ENCODE measurements at regions not wholly inside any gene's neighbourhood (a gene's known extent, or its start where the extent isn't known, plus 50 kb on each side); places are given as distances from the start of the nearest gene placed in this dataset.
"Not testable (repeated sequence)": the region's sequence is repeated elsewhere in the genome, so short reads cannot be mapped to it uniquely, and the experiment has no call there.

GRCh38 chr2:16763056-16763455, 97.4 kb upstream of the CYRIA start:
- Histone ChIP-seq H3K27me3 (ENCODE audit: control insufficient read depth, insufficient read depth, low read length) (no peaks in the 10 kb centered on the region), H3K4me3 (ENCODE audit: low read length) (no peak overlapping the region), H3K27ac (ENCODE audit: low read length) (no peak overlapping the region), H3K36me3 (ENCODE audit: control insufficient read depth, insufficient read depth, low read length) (no peaks in the 10 kb centered on the region), H3K4me1 (ENCODE audit: control insufficient read depth, insufficient read depth, low read length) (no peaks in the 10 kb centered on the region), H3K9me3 (ENCODE audit: control insufficient read depth, insufficient read depth, low read length) (no peaks in the 10 kb centered on the region)
- Mint-ChIP-seq H3K36me3 (no peaks in the 10 kb centered on the region), H3K4me1 (no peaks in the 10 kb centered on the region), H3K27ac (no peak overlapping the region), H3K9me3 (no peaks in the 10 kb centered on the region), H3K4me3 (no peak overlapping the region), H3K27me3 (ENCODE audit: low read depth in 2 of 2) (peaks cover 7 to 10% of the 10 kb centered on the region in 2 donors)
- intact Hi-C loops (cut with micrococcal nuclease) = no loop called here
- DNase-seq = no peak
- 67% methylated on average over 2 of the region's 2 CpGs for WGBS (ENCODE audit: insufficient coverage)
- no peak for ATAC-seq
- TF ChIP-seq, protein P1, sequence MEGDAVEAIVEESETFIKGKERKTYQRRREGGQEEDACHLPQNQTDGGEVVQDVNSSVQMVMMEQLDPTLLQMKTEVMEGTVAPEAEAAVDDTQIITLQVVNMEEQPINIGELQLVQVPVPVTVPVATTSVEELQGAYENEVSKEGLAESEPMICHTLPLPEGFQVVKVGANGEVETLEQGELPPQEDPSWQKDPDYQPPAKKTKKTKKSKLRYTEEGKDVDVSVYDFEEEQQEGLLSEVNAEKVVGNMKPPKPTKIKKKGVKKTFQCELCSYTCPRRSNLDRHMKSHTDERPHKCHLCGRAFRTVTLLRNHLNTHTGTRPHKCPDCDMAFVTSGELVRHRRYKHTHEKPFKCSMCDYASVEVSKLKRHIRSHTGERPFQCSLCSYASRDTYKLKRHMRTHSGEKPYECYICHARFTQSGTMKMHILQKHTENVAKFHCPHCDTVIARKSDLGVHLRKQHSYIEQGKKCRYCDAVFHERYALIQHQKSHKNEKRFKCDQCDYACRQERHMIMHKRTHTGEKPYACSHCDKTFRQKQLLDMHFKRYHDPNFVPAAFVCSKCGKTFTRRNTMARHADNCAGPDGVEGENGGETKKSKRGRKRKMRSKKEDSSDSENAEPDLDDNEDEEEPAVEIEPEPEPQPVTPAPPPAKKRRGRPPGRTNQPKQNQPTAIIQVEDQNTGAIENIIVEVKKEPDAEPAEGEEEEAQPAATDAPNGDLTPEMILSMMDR (IDR thresholded peaks at IDR 0.05) = no peak

DNA sequence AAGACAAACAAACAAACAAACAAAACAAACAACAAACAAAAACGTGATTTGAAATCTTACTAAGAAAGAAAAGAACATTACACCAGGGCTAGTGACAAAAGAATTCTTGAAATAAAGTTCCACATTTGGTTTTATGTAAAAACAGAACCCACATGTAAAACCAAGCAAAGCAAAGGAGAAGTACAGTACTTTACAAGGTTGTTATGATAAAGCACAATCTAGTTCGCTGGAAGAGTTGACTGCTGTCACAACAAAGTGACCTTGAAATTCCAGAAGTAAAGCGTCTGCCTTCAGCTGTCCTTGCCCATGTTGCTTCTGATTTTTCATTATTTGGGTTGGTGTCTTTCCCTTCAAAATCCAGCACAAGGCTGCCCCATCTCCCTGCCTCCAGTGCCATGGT, 94.8 kb upstream of the CYRIA start:
- Histone ChIP-seq H3K9me3 (ENCODE audit: control insufficient read depth, insufficient read depth, low read length) (no peaks in the 10 kb centered on the region), H3K4me1 (ENCODE audit: control insufficient read depth, insufficient read depth, low read length) (peaks cover 3% of the 10 kb centered on the region), H3K4me3 (ENCODE audit: low read length) (no peak overlapping the region), H3K27me3 (ENCODE audit: control insufficient read depth, insufficient read depth, low read length) (no peaks in the 10 kb centered on the region), H3K36me3 (ENCODE audit: control insufficient read depth, insufficient read depth, low read length) (no peaks in the 10 kb centered on the region), H3K27ac (ENCODE audit: low read length) (no peak overlapping the region)
- Mint-ChIP-seq H3K27ac (no peak overlapping the region), H3K36me3 (no peaks in the 10 kb centered on the region), H3K9me3 (no peaks in the 10 kb centered on the region), H3K4me1 (no peaks in the 10 kb centered on the region), H3K4me3 (no peak overlapping the region), H3K27me3 (ENCODE audit: low read depth in 2 of 2) (peaks cover 0 to 6% of the 10 kb centered on the region in 2 donors)
- 64% methylated on average over 3 of the region's 3 CpGs for WGBS (ENCODE audit: insufficient coverage)
- intact Hi-C loops (cut with micrococcal nuclease) = no loop called here
- TF ChIP-seq, protein P1 (IDR thresholded peaks at IDR 0.05) = no peak
- ATAC-seq = no peak
- no peak for DNase-seq

DNA sequence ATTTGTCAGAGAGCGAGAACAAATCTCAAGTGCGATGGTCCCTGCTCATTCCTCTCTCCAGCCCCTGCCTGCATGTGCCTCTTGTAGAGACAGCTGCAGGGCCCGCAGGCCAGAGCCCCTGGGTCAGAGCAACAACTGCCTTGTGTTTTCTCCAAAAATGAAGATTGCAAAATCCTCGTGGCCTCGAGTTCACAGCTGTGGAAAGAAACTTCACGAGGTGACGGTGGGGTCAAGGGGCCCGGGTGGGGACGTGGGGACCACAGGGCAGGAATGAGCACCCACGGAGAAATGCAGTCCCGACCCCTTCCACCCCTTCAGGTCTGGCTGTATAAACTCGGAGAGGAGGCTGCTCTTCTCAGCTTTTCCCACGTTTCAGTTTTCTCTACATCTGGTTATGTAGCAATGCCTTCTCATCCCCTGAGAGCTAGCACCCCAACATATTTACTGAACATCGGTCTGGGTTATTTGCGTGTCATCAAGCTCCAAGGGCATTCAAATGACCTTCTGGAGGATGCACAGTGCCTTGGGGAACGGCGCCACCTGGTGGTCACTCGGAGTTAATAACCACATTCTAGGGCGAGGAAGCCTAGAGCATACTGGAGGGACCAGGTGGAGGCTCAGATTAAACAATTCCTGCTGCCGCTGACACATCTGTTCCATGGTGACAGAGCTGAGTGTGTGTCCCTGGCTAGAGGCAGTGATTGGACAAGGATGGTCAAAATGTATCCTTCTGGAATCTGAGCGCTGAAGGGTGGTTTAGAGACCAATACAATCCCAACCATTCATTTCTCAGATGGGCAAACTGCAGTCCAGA, 91.4 kb upstream of the CYRIA start:
- Histone ChIP-seq H3K9me3 (ENCODE audit: control insufficient read depth, insufficient read depth, low read length) (no peaks in the 10 kb centered on the region), H3K36me3 (ENCODE audit: control insufficient read depth, insufficient read depth, low read length) (no peaks in the 10 kb centered on the region), H3K27me3 (ENCODE audit: control insufficient read depth, insufficient read depth, low read length) (no peaks in the 10 kb centered on the region), H3K4me1 (ENCODE audit: control insufficient read depth, insufficient read depth, low read length) (peaks cover 3% of the 10 kb centered on the region), H3K4me3 (ENCODE audit: low read length) (no peak overlapping the region), H3K27ac (ENCODE audit: low read length) (no peak overlapping the region)
- WGBS (ENCODE audit: insufficient coverage) = 41% methylated on average over 20 of the region's 21 CpGs
- Mint-ChIP-seq H3K27me3 (ENCODE audit: low read depth in 2 of 2) (peaks cover 0 to 5% of the 10 kb centered on the region in 2 donors), H3K4me3 (no peak overlapping the region), H3K36me3 (no peaks in the 10 kb centered on the region), H3K9me3 (no peaks in the 10 kb centered on the region), H3K4me1 (no peaks in the 10 kb centered on the region), H3K27ac (no peak overlapping the region)
- TF ChIP-seq, protein P1 (IDR thresholded peaks at IDR 0.05) = peak; percentile 95
- intact Hi-C loops (cut with micrococcal nuclease) = loop anchor here (1.0 to 2.0 kb wide), 6 partner anchors 144 to 1120 kb away; partner anchors contain the start of gene MYCN
- peak; percentile 74 to 78 for DNase-seq
- ATAC-seq = peak; percentile 85 to 95 (median 89)

DNA sequence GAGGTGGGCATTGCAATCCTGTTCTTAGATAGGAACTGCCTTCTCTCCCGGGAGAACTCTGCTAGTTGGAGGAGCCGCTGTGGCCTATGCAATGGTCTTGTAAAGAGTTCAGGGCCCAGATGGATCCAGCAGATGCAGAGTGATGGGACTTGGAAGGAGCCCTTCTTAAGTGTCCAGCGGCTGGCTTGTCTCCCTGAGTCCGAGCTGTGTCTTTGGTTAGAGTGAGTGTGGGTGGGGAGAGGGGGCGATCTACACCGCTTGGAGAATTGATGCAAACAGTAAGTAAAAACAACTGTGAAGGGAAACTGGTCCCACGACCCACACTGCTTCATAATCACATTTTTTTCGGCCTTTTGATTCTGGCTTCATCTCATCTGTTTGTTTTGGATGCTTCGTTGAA, 89.8 kb upstream of the CYRIA start:
- H3K36me3 ChIP-seq (ENCODE audit: control insufficient read depth, insufficient read depth, low read length) = no peaks in the 10 kb centered on the region
- no peaks in the 10 kb centered on the region for H3K27me3 ChIP-seq (ENCODE audit: control insufficient read depth, insufficient read depth, low read length)
- H3K4me1 ChIP-seq (ENCODE audit: control insufficient read depth, insufficient read depth, low read length) = peaks cover 3% of the 10 kb centered on the region
- no peak overlapping the region for H3K4me3 ChIP-seq (ENCODE audit: low read length)
- intact Hi-C loops (cut with micrococcal nuclease) = no loop called here
- Mint-ChIP-seq H3K36me3 (no peaks in the 10 kb centered on the region), H3K4me3 (no peak overlapping the region), H3K9me3 (no peaks in the 10 kb centered on the region), H3K27me3 (ENCODE audit: low read depth in 2 of 2) (no peaks in the 10 kb centered on the region), H3K27ac (no peak overlapping the region), H3K4me1 (no peaks in the 10 kb centered on the region)
- ATAC-seq (no peak), DNase-seq (no peak)
- H3K9me3 ChIP-seq (ENCODE audit: control insufficient read depth, insufficient read depth, low read length) = no peaks in the 10 kb centered on the region
- H3K27ac ChIP-seq (ENCODE audit: low read length) = no peak overlapping the region
- TF ChIP-seq, protein P1 (IDR thresholded peaks at IDR 0.05) = no peak
- WGBS (ENCODE audit: insufficient coverage) = 90% methylated on average over 9 of the region's 9 CpGs

GRCh38 chr2:16753025-16753424, 87.4 kb upstream of the CYRIA start:
- H3K4me1 ChIP-seq (ENCODE audit: control insufficient read depth, insufficient read depth, low read length); H3K9me3 ChIP-seq (ENCODE audit: control insufficient read depth, insufficient read depth, low read length); H3K9me3 Mint-ChIP-seq; H3K27ac Mint-ChIP-seq; intact Hi-C loops (cut with micrococcal nuclease); ATAC-seq; H3K27ac ChIP-seq (ENCODE audit: low read length); H3K27me3 ChIP-seq (ENCODE audit: control insufficient read depth, insufficient read depth, low read length); DNase-seq; H3K4me1 Mint-ChIP-seq; H3K36me3 Mint-ChIP-seq; H3K36me3 ChIP-seq (ENCODE audit: control insufficient read depth, insufficient read depth, low read length); H3K4me3 Mint-ChIP-seq; H3K27me3 Mint-ChIP-seq (ENCODE audit: low read depth in 2 of 2); H3K4me3 ChIP-seq (ENCODE audit: low read length): not testable (repeated sequence)
- WGBS (ENCODE audit: insufficient coverage) = 100% methylated on average over 1 of the region's 1 CpG
